ENCODE measurements at regions not wholly inside any gene's neighbourhood (a gene's known extent, or its start where the extent isn't known, plus 50 kb on each side); places are given as distances from the start of the nearest gene placed in this dataset.

GRCh38 chr6:87921034-87921433 is 126.6 kb upstream of the SPACA1 start:
- H3K4me3 ChIP-seq (ENCODE audit: low read depth, low read length) = no peak overlapping the region
- TF ChIP-seq CTCF (IDR thresholded peaks at IDR 0.05; ENCODE audit: insufficient read depth, low read length) = no peak
- no peak for DNase-seq (ENCODE audit: low read depth)

GRCh38 chr6:87920245-87920644 is 127.4 kb upstream of the SPACA1 start:
- no peak for TF ChIP-seq CTCF (IDR thresholded peaks at IDR 0.05; ENCODE audit: insufficient read depth, low read length)
- no peak overlapping the region for H3K4me3 ChIP-seq (ENCODE audit: low read depth, low read length)
- no peak for DNase-seq (ENCODE audit: low read depth)

- H3K4me3 ChIP-seq (ENCODE audit: low read depth, low read length) = no peak overlapping the region
- DNase-seq (ENCODE audit: low read depth) = no peak
- TF ChIP-seq CTCF (IDR thresholded peaks at IDR 0.05; ENCODE audit: insufficient read depth, low read length) = no peak
Observed at GRCh38 chr6:87919416-87919815, 128.2 kb upstream of the SPACA1 start.

GRCh38 chr6:87919001-87919400 is 128.6 kb upstream of the SPACA1 start:
- no peak for DNase-seq (ENCODE audit: low read depth)
- TF ChIP-seq CTCF (IDR thresholded peaks at IDR 0.05; ENCODE audit: insufficient read depth, low read length) = no peak
- no peak overlapping the region for H3K4me3 ChIP-seq (ENCODE audit: low read depth, low read length)

- TF ChIP-seq CTCF (IDR thresholded peaks at IDR 0.05; ENCODE audit: insufficient read depth, low read length) = no peak
- no peak for DNase-seq (ENCODE audit: low read depth)
- no peak overlapping the region for H3K4me3 ChIP-seq (ENCODE audit: low read depth, low read length)
Observed at GRCh38 chr6:87918461-87918941, 129.1 kb upstream of the SPACA1 start.

- no peak overlapping the region for H3K4me3 ChIP-seq (ENCODE audit: low read depth, low read length)
- TF ChIP-seq CTCF (IDR thresholded peaks at IDR 0.05; ENCODE audit: insufficient read depth, low read length) = no peak
- DNase-seq (ENCODE audit: low read depth) = no peak
Observed at GRCh38 chr6:87917886-87918285, 129.8 kb upstream of the SPACA1 start.

GRCh38 chr6:87916446-87916845 is 131.2 kb upstream of the SPACA1 start:
- DNase-seq (ENCODE audit: low read depth) = no peak
- TF ChIP-seq CTCF (IDR thresholded peaks at IDR 0.05; ENCODE audit: insufficient read depth, low read length) = no peak
- no peak overlapping the region for H3K4me3 ChIP-seq (ENCODE audit: low read depth, low read length)
